ENCODE measurements at regions not wholly inside any gene's neighbourhood (a gene's known extent, or its start where the extent isn't known, plus 50 kb on each side); places are given as distances from the start of the nearest gene placed in this dataset.
"Not testable (repeated sequence)": the region's sequence is repeated elsewhere in the genome, so short reads cannot be mapped to it uniquely, and the experiment has no call there.

DNA sequence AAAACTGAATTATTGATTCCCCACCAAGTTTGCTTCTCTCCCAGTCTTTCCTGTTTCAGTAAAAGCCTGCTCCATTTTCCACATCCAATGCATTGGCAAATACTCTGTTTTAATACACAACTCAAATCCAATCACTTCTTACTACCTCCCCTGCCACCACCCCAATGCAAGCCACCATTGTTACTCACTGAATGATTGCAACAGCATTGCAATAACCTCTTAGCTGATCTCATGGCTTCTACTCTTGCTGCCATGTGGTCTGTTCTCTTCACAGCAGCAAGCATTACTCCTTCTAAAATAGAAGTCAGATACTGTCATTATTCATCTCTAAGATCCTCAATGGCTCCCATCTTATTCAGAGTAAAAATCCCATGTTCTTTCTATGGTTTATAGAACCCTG lies 123.4 kb downstream of the ATP6V1G3 start:
- FAIRE-seq (no peak), DNase-seq (ENCODE audit: insufficient read length, low spot score) (no peak)

DNA sequence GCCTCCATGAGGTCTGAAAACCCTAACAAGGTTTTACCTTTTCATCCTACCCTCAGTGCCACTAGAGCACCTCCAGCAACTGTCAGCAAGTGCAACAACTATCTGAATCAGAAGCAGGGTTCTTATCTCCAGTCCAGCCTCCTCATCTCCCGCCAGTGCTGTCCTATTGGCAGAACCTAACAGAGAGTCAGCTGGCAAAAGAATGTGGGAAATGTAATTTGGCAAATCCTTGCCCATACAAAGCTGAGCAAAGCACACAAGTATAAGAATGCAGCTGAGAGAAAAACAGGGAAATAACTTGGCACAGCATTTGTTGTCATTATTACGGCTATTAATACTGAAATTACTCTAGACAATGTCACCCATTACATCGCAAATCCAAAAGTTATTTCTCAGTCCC lies 124.2 kb downstream of the ATP6V1G3 start:
- FAIRE-seq (no peak), DNase-seq (ENCODE audit: insufficient read length, low spot score) (no peak)

DNA sequence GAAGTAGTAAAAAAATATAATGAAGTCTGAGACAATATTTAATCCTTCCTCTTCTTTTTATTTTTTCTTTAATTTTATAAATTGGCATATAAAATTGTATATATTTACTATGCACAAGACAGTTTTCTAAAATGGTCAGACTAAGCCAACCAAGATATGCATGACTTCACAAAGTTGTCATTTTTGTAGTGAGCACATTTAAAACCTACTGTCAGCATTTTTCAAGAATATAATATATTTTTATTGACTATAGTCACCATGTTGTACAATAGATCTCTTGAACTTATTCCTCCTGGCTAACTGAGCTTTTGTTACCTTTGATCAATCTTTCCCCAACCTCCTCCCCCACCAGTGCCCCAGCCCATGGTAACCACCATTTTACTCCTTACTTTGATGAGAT lies 129.2 kb downstream of the ATP6V1G3 start:
- DNase-seq (ENCODE audit: insufficient read length, low spot score) (no peak), FAIRE-seq (no peak)

DNA sequence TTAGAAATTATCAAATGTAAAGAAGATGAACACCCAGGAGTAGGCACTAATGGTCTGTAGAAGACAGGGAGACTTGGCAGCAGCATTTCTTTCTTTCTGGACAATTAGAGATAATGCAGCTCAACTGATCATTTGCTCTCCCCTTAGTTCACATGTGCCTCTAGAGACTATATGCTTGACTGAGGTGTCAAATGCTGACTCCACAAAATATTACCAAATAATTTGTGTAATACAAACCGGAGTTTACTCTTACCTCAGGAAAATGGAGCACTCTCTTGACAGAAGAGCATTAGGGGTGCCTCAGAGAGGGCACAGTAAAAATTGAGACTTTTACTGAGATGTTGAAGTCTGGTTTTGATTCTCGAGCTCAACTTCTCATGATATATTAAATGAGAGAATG lies 131.8 kb downstream of the ATP6V1G3 start:
- no peak for FAIRE-seq
- DNase-seq (ENCODE audit: insufficient read length, low spot score): no peak

DNA sequence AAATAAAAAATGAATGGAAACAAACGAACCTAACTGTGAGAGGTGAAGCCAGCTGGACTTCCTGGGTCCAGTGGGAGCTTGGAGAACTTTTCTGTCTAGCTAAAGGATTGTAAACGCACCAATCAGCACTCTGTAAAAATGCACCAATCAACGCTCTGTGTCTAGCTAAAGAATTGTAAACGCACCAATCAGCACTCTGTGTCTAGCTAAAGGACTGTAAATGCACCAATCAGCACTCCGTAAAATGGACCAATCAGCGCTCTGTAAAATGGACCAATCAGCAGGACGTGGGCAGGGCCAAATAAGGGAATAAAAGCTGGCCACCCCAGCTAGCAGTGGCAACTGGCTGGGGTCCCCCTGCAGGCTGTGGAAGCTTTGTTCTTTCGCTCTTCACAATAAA lies 135.8 kb downstream of the ATP6V1G3 start:
- not testable (repeated sequence) for DNase-seq (ENCODE audit: insufficient read length, low spot score); FAIRE-seq

DNA sequence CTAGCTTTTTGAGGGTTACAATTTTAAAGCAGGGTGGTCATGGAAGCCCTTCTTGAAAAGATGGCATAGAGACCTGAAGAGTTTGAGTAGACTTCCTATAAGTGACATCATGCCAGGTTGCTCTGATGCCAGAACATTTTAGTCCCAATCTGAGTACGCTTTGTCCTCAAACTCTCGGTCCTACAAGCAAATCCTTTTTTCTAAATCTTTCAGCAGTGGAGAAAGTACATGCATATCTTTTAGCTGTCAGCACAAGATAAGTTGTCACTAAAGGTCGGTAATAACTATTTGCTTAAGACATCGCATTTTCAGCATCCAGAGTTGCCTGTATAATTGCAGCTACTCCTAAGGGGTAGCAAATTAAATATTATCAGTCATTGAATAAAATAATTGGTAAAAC lies 140.4 kb downstream of the ATP6V1G3 start:
- FAIRE-seq: no peak
- no peak for DNase-seq (ENCODE audit: insufficient read length, low spot score)

DNA sequence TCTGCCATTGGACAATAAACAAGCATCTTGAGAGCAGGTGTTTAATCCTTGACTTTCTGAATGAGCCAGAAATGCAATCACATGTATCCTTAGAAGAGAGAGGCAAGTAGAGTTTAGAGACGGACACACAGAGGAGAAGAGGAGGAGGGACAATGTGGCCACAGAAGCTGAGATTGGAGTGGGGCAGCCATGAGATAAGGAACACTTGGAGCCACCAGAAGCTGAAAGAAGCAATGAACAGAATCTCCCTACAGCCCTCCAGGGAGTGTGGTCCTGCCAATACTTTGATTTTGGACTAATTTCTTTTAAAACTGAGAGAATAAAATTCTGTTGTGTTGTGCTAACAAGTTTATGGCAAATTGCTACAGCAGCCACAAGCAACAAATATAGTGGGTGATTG lies 141.0 kb downstream of the ATP6V1G3 start:
- no peak for FAIRE-seq

DNA sequence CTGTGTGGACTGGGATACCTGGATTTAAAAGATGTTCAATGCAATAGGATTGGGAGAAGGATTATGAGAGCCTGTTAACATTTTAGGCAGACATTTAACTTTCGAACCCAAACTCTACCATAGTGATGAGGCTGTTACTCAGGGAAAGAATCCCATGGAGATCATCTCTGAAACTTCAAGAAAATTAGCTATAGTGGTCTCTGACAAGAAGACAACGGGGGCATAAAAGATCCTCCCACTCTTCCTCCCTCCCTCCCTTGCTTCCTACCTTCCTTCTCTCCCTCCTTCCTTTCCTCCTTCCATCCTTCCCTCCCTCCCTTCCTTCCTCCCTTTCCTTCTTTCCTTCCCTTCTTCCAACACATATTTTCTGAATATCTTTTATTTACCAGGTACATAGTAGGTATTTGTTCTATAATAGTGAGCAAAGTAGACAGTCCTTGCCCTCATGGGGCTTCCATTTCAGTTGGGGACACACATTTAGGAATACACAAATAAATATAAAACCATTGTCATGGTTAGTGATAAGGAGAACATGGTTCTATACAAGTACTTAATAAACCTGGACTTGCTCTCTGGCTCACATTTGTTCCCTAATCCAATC lies 143.2 kb downstream of the ATP6V1G3 start:
- FAIRE-seq (no peak), DNase-seq (ENCODE audit: insufficient read length, low spot score) (no peak)

More for the DNA sequence above, 141.0 kb downstream of the ATP6V1G3 start:
- no peak for DNase-seq (ENCODE audit: insufficient read length, low spot score)

DNA sequence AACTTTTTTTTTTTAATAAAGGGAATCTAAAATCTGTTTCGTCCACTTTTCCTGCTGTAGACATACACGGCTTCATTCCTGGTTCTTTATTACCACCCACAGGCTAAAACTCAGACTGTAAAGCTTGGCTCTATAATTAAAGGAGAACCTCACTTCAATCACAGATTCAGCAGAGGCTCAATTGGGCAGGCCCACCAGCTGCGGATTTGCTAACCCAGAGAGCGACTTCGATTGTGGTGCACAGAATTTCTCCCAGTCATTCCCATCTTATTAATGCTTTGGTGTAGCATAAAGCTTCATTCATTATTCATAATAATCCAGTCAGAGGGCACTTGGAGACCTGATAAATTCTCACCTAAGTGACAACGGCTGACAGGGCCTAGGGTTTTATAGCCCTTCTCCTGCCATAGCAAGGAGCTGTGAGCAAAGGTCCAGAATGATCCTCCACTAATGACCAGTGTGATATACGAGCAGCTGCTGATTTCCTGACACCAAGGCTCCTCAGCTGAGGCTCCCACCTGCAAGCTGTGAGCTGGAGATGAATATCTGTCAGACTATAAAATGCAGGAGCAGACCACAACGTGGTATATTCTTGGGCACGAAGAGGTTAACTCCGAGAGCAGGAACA lies 149.0 kb downstream of the ATP6V1G3 start:
- no peak for DNase-seq (ENCODE audit: insufficient read length, low spot score)
- FAIRE-seq: no peak

DNA sequence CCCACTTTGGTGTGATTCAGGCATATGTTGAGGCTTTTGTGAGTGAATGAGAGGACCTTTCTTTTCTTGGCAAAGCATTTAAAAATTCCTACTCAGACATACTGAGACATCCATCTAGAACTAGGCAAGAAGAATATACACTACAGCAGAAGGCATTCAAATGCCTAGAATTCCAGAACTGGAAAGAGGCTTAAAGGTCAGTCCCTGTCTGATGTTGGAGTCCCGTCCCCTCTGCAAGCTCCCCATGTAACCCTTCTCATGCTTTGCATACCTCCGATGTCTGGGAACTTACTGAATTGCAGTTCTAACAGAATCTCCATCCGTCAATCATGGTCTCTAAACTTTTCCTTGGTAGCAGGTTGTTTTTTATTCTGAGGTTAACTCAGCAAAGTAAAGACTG lies 152.9 kb downstream of the ATP6V1G3 start:
- FAIRE-seq: no peak
- no peak for DNase-seq (ENCODE audit: insufficient read length, low spot score)

DNA sequence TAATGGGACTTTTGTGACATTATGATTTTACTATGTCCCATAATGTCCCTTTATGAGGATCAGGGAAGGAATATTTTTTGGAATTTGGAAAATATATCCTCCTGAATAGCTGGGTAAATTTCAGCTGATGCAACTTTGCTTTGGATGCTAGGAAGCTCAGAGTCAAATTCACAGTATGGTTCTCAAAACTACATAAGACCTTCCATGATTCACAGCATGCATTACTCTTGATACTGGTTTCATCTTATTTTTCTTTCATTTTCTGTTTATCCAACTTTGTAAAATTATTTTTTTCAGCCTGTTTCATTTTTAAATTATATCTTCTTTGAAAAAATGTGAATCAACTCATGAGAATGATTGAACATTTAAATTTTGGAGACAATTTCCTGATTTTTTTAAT lies 160.2 kb downstream of the ATP6V1G3 start:
- no peak for FAIRE-seq
- no peak for DNase-seq (ENCODE audit: insufficient read length, low spot score)

DNA sequence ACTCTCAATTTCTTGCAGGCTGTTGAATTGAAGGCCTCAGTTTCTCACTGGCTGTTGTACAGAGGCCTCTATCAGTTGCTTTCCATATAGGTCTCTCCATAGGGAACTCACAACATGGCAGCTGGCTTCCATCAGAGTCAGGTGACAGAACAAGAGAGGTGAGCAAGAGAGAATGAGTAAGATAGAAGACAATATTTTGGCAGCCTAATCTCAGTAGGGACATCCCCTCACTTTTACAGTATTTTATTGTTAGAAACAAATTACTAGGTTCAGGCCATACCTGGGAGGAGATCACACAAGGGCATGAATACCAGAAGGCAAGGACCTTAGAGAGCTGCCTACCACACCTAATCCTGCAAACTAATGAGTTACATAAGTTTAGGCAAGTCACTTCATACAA lies 162.8 kb downstream of the ATP6V1G3 start:
- DNase-seq (ENCODE audit: insufficient read length, low spot score) (no peak), FAIRE-seq (no peak)

DNA sequence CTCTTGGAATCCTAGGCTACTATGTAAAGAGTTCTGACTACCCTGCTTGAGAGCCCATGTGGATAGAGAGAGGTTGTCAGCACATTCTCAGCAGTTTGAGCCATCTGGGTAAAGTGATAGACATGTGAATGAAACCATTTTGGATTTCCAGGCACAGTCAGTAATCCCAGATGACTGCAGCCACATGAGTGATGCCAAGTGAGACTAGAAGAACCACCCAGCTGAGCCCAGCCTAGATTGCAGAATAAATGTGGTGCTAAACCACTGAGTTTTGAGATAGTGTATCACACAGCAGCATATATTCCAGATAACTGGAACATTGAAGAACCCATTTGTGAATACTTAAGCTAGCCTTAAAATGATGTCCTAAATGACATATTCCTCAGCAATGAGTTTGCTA lies 166.2 kb downstream of the ATP6V1G3 start:
- DNase-seq (ENCODE audit: insufficient read length, low spot score) (no peak), FAIRE-seq (no peak)

DNA sequence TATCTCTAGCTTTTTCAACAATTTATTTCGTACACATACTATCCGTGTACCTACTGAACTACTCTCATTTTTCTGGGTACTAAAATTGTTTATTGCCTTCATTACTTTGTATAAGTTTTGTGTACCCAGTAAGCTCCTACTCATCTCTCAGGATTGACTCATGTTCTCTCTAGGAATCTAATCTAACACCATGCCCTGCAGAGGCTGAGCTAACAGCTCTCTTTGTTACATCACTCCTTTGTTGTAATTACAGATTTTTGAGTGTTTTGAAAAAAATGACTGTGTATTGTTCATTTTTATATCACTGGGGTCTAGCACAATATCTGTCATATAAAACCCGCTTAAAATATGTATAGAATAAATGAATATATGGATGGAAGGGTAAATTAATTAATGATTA lies 167.1 kb downstream of the ATP6V1G3 start:
- FAIRE-seq (no peak), DNase-seq (ENCODE audit: insufficient read length, low spot score) (no peak)

Data from GM19239 (cell line).